HG03571 (cell line): ENCODE measurements at regions not wholly inside any gene's neighbourhood (a gene's known extent, or its start where the extent isn't known, plus 50 kb on each side); places are given as distances from the start of the nearest gene placed in this dataset.
"Not testable (repeated sequence)": the region's sequence is repeated elsewhere in the genome, so short reads cannot be mapped to it uniquely, and the experiment has no call there.

Experiments used
- ATAC-seq: cut with Tn5 transposase; IDR thresholded peaks from one replicate; pipeline ENCODE4 v1.9.1; 2021; ENCODE audit not compliant: unreplicated experiment

GRCh38 chr15:54850101-54850500, 346.6 kb downstream of the RSL24D1 start:
- no peak for ATAC-seq

- no peak for ATAC-seq
These were observed 353.7 kb downstream of the RSL24D1 start for GRCh38 chr15:54843006-54843405.

GRCh38 chr15:54841701-54842305, 354.9 kb downstream of the RSL24D1 start:
- no peak for ATAC-seq

GRCh38 chr15:54840621-54841398, 355.9 kb downstream of the RSL24D1 start:
- ATAC-seq, result no peak

GRCh38 chr15:54839379-54839778, 357.4 kb downstream of the RSL24D1 start:
- ATAC-seq, result no peak

- peak; percentile 54 for ATAC-seq
These were observed 360.5 kb downstream of the RSL24D1 start for GRCh38 chr15:54836052-54836795.

GRCh38 chr15:54829821-54830220, 366.9 kb downstream of the RSL24D1 start:
- ATAC-seq, result no peak

GRCh38 chr15:54820811-54821210, 375.9 kb downstream of the RSL24D1 start:
- ATAC-seq, result no peak

GRCh38 chr15:54820098-54820497, 376.6 kb downstream of the RSL24D1 start:
- ATAC-seq, result no peak

GRCh38 chr15:54816401-54816800, 380.3 kb downstream of the RSL24D1 start:
- no peak for ATAC-seq

- no peak for ATAC-seq
These were observed 381.2 kb downstream of the RSL24D1 start for GRCh38 chr15:54815556-54815955.

- no peak for ATAC-seq
These were observed 384.4 kb downstream of the RSL24D1 start for GRCh38 chr15:54812383-54812782.

GRCh38 chr15:54810496-54810895, 386.2 kb downstream of the RSL24D1 start:
- ATAC-seq, result no peak

- no peak for ATAC-seq
These were observed 386.7 kb downstream of the RSL24D1 start for GRCh38 chr15:54810031-54810430.

GRCh38 chr15:54808321-54808720, 388.4 kb downstream of the RSL24D1 start:
- no peak for ATAC-seq

- ATAC-seq, result no peak
These were observed 392.8 kb downstream of the RSL24D1 start for GRCh38 chr15:54803987-54804386.

- ATAC-seq, result peak; percentile 72
These were observed 393.5 kb downstream of the RSL24D1 start for GRCh38 chr15:54803134-54803808.

GRCh38 chr15:54792526-54792925, 404.2 kb downstream of the RSL24D1 start:
- ATAC-seq, result no peak

GRCh38 chr15:54790693-54791092, 406.0 kb downstream of the RSL24D1 start:
- no peak for ATAC-seq

GRCh38 chr15:54789376-54789775, 407.4 kb downstream of the RSL24D1 start:
- no peak for ATAC-seq

- not testable (repeated sequence) for ATAC-seq
These were observed 415.5 kb downstream of the RSL24D1 start for GRCh38 chr15:54781220-54781619.
